Ureter (tissue), 1 donor: ENCODE measurements at regions not wholly inside any gene's neighbourhood (a gene's known extent, or its start where the extent isn't known, plus 50 kb on each side); places are given as distances from the start of the nearest gene placed in this dataset.
"Not testable (repeated sequence)": the region's sequence is repeated elsewhere in the genome, so short reads cannot be mapped to it uniquely, and the experiment has no call there.

ENCODE experiments used
- DNase-seq: peaks from one replicate; pipeline ENCODE4 v3.0.0-alpha.2; 2020; ENCODE audit warnings: low spot score
- donor health status: DM: yes; HTN: yes; CAD: no.

DNA sequence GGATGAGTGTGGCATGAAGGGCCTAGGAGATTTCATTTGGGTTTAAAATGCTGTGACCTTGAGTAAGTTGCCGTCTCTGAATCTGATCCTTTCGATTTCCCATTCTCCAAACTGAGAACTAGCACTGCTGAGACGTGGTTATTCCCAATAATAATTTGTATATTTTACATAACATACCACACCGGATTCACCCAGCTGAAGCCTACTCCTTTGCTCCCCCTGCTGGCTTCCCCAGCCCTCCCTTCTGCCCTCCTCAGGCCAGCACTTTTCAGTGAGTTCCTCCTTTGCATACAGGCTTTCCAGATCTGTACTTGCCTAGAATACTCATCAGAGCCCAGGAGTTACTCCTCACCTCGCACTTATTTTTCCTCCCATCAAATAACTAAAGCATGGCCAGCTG lies 255.1 kb downstream of the OR4F29 start:
- not testable (repeated sequence) for DNase-seq

DNA sequence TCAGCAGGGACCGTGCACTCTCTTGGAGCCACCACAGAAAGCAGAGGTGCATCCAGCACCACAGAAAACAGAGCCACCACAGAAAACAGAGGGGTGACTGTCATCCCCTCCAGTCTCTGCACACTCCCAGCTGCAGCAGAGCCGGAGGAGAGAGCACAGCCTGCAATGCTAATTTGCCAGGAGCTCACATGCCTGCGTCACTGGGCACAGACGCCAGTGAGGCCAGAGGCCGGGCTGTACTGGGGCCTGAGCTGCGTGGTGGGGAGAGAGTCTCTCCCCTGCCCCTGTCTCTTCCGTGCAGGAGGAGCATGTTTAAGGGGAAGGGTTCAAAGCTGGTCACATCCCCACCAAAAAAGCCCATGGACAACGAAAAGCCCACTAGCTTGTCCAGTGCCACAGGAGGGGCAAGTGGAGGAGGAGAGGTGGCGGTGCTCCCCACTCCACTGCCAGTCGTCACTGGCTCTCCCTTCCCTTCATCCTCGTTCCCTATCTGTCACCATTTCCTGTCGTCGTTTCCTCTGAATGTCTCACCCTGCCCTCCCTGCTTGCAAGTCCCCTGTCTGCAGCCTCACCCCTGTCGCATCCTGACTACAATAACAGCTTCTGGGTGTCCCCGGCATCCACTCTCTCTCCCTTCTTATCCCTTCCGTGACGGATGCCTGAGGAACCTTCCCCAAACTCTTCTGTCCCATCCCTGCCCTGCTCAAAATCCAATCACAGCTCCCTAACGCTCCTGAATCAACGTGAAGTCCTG lies 260.0 kb downstream of the OR4F29 start:
- DNase-seq: peak; percentile 42

DNA sequence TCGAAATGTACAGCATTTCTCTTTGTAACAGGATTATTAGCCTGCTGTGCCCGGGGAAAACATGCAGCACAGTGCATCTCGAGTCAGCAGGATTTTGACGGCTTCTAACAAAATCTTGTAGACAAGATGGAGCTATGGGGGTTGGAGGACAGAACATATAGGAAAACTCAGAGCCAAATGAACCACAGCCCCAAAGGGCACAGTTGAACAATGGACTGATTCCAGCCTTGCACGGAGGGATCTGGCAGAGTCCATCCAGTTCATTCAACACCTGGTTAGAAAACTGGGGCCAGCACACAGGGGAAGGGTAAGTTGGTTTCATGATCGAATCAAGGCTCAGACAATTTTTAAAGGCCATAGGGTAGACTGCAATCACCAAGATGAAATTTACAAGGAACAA lies 260.8 kb downstream of the OR4F29 start:
- DNase-seq: peak; percentile 5

DNA sequence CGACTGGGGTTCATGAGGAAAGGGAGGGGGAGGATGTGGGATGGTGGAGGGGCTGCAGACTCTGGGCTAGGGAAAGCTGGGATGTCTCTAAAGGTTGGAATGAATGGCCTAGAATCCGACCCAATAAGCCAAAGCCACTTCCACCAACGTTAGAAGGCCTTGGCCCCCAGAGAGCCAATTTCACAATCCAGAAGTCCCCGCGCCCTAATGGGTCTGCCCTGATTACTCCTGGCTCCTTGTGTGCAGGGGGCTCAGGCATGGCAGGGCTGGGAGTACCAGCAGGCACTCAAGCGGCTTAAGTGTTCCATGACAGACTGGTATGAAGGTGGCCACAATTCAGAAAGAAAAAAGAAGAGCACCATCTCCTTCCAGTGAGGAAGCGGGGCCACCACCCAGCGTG lies 261.6 kb downstream of the OR4F29 start:
- not testable (repeated sequence) for DNase-seq

DNA sequence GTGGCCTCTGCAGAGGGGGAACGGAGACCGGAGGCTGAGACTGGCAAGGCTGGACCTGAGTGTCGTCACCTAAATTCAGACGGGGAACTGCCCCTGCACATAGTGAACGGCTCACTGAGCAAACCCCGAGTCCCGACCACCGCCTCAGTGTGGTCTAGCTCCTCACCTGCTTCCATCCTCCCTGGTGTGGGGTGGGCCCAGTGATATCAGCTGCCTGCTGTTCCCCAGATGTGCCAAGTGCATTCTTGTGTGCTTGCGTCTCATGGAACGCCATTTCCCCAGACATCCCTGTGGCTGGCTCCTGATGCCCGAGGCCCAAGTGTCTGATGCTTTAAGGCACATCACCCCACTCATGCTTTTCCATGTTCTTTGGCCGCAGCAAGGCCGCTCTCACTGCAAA lies 262.2 kb downstream of the OR4F29 start:
- DNase-seq: peak; percentile 19

DNA sequence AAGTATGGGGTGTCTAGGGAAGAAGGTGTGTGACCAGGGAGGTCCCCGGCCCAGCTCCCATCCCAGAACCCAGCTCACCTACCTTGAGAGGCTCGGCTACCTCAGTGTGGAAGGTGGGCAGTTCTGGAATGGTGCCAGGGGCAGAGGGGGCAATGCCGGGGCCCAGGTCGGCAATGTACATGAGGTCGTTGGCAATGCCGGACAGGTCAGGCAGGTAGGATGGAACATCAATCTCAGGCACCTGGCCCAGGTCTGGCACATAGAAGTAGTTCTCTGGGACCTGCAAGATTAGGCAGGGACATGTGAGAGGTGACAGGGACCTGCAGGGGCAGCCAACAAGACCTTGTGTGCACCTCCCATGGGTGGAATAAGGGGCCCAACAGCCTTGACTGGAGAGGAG lies 264.2 kb downstream of the OR4F29 start:
- DNase-seq: peak; percentile 19

DNA sequence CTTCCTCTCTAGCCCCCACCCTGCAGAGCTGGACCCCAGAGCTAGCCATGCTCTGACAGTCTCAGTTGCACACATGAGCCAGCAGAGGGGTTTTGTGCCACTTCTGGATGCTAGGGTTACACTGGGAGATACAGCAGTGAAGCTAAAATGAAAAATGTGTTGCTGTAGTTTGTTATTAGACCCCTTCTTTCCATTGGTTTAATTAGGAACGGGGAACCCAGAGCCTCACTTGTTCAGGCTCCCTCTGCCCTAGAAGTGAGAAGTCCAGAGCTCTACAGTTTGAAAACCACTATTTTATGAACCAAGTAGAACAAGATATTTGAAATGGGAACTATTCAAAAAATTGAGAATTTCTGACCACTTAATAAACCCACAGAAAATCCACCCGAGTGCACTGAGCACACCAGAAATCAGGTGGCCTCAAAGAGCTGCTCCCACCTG lies 264.8 kb downstream of the OR4F29 start:
- peak; percentile 38 for DNase-seq

DNA sequence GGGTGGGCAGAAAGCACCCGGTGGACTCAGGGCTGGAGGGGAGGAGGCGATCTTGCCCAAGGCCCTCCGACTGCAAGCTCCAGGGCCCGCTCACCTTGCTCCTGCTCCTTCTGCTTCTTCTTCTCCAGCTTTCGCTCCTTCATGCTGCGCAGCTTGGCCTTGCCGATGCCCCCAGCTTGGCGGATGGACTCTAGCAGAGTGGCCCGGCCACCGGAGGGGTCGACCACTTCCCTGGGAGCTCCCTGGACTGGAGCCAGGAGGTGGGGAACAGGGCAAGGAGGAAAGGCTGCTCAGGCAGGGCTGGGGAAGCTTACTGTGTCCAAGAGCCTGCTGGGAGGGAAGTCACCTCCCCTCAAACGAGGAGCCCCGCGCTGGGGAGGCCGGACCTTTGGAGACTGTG lies 265.3 kb downstream of the OR4F29 start:
- DNase-seq: peak; percentile 24

DNA sequence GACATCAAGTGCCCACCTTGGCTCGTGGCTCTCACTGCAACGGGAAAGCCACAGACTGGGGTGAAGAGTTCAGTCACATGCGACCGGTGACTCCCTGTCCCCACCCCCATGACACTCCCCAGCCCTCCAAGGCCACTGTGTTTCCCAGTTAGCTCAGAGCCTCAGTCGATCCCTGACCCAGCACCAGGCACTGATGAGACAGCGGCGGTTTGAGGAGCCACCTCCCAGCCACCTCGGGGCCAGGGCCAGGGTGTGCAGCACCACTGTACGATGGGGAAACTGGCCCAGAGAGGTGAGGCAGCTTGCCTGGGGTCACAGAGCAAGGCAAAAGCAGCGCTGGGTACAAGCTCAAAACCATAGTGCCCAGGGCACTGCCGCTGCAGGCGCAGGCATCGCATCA lies 266.0 kb downstream of the OR4F29 start:
- peak; percentile 9 for DNase-seq

DNA sequence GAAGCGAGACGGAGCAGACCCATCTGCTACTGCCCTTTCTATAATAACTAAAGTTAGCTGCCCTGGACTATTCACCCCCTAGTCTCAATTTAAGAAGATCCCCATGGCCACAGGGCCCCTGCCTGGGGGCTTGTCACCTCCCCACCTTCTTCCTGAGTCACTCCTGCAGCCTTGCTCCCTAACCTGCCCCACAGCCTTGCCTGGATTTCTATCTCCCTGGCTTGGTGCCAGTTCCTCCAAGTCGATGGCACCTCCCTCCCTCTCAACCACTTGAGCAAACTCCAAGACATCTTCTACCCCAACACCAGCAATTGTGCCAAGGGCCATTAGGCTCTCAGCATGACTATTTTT lies 267.2 kb downstream of the OR4F29 start:
- peak; percentile 45 for DNase-seq

DNA sequence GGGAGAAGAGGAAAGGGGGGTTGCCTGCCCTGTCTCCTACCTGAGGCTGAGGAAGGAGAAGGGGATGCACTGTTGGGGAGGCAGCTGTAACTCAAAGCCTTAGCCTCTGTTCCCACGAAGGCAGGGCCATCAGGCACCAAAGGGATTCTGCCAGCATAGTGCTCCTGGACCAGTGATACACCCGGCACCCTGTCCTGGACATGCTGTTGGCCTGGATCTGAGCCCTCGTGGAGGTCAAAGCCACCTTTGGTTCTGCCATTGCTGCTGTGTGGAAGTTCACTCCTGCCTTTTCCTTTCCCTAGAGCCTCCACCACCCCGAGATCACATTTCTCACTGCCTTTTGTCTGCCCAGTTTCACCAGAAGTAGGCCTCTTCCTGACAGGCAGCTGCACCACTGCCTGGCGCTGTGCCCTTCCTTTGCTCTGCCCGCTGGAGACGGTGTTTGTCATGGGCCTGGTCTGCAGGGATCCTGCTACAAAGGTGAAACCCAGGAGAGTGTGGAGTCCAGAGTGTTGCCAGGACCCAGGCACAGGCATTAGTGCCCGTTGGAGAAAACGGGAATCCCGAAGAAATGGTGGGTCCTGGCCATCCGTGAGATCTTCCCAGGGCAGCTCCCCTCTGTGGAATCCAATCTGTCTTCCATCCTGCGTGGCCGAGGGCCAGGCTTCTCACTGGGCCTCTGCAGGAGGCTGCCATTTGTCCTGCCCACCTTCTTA lies 267.7 kb downstream of the OR4F29 start:
- peak; percentile 43 for DNase-seq

DNA sequence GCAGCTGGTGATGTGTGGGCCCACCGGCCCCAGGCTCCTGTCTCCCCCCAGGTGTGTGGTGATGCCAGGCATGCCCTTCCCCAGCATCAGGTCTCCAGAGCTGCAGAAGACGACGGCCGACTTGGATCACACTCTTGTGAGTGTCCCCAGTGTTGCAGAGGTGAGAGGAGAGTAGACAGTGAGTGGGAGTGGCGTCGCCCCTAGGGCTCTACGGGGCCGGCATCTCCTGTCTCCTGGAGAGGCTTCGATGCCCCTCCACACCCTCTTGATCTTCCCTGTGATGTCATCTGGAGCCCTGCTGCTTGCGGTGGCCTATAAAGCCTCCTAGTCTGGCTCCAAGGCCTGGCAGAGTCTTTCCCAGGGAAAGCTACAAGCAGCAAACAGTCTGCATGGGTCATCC lies 268.4 kb downstream of the OR4F29 start:
- peak; percentile 35 for DNase-seq

DNA sequence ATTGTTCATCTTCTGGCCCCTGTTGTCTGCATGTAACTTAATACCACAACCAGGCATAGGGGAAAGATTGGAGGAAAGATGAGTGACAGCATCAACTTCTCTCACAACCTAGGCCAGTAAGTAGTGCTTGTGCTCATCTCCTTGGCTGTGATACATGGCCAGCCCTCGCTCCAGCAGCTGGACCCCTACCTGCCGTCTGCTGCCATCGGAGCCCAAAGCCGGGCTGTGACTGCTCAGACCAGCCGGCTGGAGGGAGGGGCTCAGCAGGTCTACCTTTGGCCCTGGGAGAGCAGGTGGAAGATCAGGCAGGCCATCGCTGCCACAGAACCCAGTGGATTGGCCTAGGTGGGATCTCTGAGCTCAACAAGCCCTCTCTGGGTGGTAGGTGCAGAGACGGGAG lies 268.8 kb downstream of the OR4F29 start:
- DNase-seq: peak; percentile 17

DNA sequence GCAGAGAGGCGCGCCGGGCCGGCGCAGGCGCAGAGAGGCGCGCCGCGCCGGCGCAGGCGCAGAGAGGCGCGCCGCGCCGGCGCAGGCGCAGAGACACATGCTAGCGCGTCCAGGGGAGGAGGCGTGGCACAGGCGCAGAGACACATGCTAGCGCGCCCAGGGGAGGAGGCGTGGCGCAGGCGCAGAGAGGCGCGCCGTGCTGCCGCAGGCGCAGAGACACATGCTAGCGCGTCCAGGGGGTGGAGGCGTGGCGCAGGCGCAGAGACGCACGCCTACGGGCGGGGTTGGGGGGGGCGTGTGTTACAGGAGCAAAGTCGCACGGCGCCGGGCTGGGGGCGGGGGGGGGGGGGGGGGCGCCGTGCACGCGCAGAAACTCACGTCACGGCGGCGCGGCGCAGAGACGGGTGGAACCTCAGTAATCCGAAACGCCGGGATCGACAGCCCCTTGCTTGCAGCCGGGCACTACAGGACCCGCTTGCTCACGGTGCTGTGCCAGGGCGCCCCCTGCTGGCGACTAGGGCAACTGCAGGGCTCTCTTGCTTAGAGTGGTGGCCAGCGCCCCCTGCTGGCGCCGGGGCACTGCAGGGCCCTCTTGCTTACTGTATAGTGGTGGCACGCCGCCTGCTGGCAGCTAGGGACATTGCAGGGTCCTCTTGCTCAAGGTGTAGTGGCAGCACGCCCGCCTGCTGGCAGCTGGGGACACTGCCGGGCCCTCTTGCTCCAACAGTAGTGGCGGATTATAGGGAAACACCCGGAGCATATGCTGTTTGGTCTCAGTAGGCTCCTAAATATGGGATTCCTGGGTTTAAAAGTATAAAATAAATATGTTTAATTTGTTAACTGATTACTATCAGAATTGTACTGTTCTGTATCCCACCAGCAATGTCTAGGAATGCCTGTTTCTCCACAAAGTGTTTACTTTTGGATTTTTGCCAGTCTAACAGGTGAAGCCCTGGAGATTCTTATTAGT lies 269.9 kb downstream of the OR4F29 start:
- peak; percentile 62 for DNase-seq

DNA sequence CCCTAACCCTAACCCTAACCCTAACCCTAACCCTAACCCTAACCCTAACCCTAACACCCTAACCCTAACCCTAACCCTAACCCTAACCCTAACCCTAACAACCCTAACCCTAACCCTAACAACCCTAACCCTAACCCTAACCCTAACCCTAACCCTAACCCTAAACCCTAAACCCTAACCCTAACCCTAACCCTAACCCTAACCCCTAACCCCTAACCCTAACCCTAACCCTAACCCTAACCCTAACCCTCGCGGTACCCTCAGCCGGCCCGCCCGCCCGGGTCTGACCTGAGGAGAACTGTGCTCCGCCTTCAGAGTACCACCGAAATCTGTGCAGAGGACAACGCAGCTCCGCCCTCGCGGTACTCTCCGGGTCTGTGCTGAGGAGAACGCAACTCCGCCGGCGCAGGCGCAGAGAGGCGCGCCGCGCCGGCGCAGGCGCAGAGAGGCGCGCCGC lies 270.7 kb downstream of the OR4F29 start:
- DNase-seq: peak; percentile 32

DNA sequence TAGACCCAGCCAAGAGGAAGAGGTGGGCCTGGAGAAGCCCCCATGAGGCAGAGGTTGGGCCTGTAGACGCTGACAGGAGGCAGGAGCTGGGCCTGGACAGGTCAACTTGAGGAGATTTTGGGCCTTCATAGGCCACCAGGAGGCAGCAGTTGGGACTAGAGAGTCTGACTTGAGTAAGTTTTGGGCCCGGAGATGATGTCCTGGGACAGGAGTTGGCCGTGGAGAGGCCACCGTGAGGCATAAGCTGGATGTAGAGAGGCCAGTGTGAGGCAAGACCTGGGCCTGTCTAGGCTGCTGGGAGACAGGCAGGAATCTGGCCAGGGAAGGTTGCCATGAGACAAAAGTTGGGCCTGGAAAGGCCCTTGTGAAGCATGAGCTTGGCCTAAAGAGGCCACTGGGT lies 312.6 kb downstream of the OR4F29 start:
- not testable (repeated sequence) for DNase-seq

DNA sequence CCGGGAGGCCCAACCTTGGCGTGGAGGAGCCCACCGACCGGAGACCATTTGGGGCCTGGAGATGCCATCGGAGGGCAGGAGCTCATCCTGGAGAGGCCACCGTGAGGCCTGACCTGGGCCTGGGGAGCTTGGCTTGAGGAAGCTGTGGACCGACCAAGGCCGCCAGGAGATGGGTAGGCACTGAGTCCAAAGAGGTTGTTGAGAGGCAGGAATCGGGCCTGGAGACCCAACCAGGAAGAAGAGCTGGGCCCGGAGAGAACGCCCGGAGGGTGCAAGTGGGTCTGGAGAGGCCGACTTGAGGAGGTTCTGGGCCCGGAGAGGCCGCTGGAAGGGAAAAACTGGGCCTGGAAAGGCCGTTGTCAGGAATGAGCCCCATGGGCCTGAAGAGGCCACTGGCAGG lies 313.8 kb downstream of the OR4F29 start:
- DNase-seq: not testable (repeated sequence)

DNA sequence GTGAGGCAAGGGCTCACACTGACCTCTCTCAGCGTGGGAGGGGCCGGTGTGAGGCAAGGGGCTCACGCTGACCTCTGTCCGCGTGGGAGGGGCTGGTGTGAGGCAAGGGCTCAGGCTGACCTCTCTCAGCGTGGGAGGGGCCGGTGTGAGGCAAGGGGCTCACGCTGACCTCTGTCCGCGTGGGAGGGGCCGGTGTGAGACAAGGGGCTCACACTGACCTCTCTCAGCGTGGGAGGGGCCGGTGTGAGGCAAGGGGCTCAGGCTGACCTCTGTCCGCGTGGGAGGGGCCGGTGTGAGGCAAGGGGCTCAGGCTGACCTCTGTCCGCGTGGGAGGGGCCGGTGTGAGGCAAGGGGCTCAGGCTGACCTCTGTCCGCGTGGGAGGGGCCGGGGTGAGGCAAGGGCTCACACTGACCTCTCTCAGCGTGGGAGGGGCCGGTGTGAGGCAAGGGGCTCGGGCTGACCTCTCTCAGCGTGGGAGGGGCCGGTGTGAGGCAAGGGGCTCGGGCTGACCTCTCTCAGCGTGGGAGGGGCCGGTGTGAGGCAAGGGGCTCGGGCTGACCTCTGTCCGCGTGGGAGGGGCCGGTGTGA lies 315.0 kb downstream of the OR4F29 start:
- DNase-seq: not testable (repeated sequence)

DNA sequence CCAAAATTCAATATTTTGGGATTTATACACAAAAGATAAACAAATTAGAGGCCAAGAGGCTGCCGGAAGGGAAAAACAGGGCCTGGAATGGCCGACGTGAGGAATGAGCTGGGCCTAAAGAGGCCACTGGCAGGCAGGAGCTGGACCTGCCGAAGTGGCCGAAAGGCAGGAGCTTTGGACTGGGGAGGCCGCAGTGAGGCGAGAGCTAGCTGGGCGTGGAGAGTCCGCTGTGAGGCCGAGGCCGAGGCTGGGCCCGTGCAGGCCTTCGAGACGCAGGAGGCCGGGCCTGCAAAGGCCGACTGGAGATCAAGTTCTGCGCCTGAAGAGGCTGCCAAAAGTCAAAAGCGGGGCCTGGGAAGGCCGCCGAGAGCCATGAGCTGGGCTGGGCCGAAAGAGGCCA lies 316.5 kb downstream of the OR4F29 start:
- DNase-seq: not testable (repeated sequence)

DNA sequence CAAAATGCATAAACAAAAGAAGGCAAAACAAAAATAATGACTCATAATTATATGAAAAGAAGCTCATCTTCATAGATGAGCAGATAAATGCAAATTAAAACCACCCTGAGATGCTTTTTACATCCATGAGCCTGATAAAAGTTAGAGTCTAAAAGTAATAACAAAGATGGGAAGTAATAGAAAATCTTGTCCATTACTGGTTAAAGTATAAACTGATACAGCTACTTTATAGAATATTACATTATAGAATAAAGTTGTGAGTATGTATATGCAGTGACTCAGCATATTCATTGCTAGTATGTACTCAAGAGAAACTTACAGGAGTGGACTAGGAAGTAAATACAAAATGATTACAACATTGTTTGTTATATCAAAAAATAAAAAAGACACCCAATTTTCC lies 333.0 kb downstream of the OR4F29 start:
- DNase-seq: not testable (repeated sequence)

DNA sequence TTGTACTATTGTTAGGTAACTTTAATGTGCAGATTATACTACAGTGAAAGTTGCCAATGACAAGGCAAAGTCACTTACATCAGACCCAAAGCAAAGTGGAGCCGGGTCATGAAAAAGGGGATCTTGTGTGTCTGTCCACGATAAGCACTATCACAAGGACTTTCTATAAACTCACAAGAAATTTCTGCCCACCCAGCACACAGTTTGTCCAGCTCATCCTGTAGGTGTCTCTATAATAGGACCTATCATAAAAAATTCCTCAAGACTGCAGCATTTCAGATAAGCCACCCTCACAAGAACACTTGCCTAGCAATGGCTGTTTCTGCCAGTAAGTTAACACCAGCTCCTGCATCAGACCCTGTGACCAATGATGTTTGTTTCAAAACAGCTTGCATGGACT lies 335.9 kb downstream of the OR4F29 start:
- DNase-seq: not testable (repeated sequence)

DNA sequence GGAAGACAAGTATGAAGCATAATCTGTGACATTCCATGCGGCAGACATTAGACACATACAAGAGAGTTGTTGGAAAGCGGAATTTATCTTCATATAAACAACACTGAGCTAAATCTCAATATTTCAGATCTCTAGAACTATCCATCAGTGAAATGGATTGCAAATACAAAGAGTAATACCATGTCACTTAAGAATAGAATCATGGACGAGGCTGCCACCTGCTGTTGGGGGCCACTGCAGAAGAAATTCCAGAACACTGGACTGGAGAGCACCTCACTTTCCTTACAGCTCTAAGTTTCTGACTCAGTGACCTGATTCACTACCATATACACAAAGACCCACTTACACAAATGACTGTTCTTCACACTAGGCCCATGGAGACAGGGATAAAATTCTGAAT lies 346.7 kb downstream of the OR4F29 start:
- not testable (repeated sequence) for DNase-seq
